Adrenal gland (tissue), 5 donors: ENCODE measurements at regions not wholly inside any gene's neighbourhood (a gene's known extent, or its start where the extent isn't known, plus 50 kb on each side); places are given as distances from the start of the nearest gene placed in this dataset.

Experiments used
- POLR2A ChIP-seq, 2 donors: fragments of 450-650 bp; IDR thresholded peaks; one replicate each; pipeline ENCODE4 v1.6.1; 2017; ENCODE audit warnings: antibody characterized with exemption in 2 of 2, mild to moderate bottlenecking in 2 of 2, moderate library complexity in 1 of 2
- TF ChIP-seq, protein P1 (sequence below), 6 experiments: fragments of 450-650 bp in 4 of 6; fragments of 200-600 bp in 2 of 6; sonication (generic) in 1 of 6; IDR thresholded peaks; 1 replicate in 5 of 6; 2 replicates in 1 of 6; pipeline versions ENCODE4 v1.5.1 to v1.8.0; 2016 to 2021; ENCODE audit warnings: antibody characterized with exemption in 6 of 6, mild to moderate bottlenecking in 2 of 6, moderate library complexity in 1 of 6
- donor health status: DM: no; HTN: no; CAD: no.

DNA sequence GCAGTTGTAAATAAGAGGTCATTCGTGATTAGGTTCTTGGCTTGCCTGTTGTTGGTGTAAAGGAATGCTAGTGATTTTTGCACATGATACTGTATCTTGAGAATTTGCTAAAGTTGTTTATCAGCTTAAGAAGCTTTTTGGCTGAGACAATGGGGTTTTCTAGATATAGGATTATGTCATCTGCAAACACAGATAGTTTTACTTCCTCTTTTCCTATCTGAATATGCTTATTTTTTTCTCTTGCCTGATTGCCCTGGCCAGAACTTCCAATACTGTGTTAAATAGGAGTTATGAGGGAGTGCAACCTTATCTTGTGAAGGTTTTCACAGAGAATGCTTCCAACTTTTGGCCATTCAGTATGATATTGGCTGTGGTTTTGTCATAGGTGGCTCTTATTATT, 576.1 kb upstream of the RGS18 start:
- TF ChIP-seq, protein P1, sequence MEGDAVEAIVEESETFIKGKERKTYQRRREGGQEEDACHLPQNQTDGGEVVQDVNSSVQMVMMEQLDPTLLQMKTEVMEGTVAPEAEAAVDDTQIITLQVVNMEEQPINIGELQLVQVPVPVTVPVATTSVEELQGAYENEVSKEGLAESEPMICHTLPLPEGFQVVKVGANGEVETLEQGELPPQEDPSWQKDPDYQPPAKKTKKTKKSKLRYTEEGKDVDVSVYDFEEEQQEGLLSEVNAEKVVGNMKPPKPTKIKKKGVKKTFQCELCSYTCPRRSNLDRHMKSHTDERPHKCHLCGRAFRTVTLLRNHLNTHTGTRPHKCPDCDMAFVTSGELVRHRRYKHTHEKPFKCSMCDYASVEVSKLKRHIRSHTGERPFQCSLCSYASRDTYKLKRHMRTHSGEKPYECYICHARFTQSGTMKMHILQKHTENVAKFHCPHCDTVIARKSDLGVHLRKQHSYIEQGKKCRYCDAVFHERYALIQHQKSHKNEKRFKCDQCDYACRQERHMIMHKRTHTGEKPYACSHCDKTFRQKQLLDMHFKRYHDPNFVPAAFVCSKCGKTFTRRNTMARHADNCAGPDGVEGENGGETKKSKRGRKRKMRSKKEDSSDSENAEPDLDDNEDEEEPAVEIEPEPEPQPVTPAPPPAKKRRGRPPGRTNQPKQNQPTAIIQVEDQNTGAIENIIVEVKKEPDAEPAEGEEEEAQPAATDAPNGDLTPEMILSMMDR (IDR thresholded peaks at IDR 0.05), result no peak
- no peak for TF ChIP-seq POLR2A (IDR thresholded peaks at IDR 0.05)
